HG03175 (cell line): ENCODE measurements at regions not wholly inside any gene's neighbourhood (a gene's known extent, or its start where the extent isn't known, plus 50 kb on each side); places are given as distances from the start of the nearest gene placed in this dataset.

Experiments
- ATAC-seq: cut with Tn5 transposase; IDR thresholded peaks from one replicate; pipeline ENCODE4 v1.9.1; 2021; ENCODE audit warnings: mild to moderate bottlenecking, moderate library complexity; ENCODE audit not compliant: unreplicated experiment

GRCh38 chr9:119435076-119435475 lies 65.8 kb upstream of the BRINP1 start:
- ATAC-seq = no peak

GRCh38 chr9:119432428-119432827 lies 63.2 kb upstream of the BRINP1 start:
- ATAC-seq = no peak

- no peak for ATAC-seq
Observed at GRCh38 chr9:119429302-119429701, 60.1 kb upstream of the BRINP1 start.

- no peak for ATAC-seq
Observed at GRCh38 chr9:119420231-119420630, 51.0 kb upstream of the BRINP1 start.
